ENCODE measurements at regions not wholly inside any gene's neighbourhood (a gene's known extent, or its start where the extent isn't known, plus 50 kb on each side); places are given as distances from the start of the nearest gene placed in this dataset.

GRCh38 chrX:45515262-45516215 is 314.9 kb upstream of the DIPK2B start:
- FAIRE-seq (peak; percentile 41), ATAC-seq (peak; percentile 92 to 95 (median 94)), DNase-seq (peak in 4 of 6 donors; percentile 34 to 79 (median 56))
- intact Hi-C loops (cut with DNase I), result no loop called here
- H3K4me3 ChIP-seq, result no peak overlapping the region
- peak in 1 of 4 donors; percentile 31 for TF ChIP-seq CTCF (IDR thresholded peaks at IDR 0.05)
- no peaks in the 10 kb centered on the region for H3K9me3 ChIP-seq
- H3K4me1 ChIP-seq, result no peaks in the 10 kb centered on the region
- WGBS, 2 donors, result 11 to 21% methylated on average over 12 of the region's 12 CpGs
- H3K27me3 ChIP-seq, result no peaks in the 10 kb centered on the region
- H3K36me3 ChIP-seq, result no peaks in the 10 kb centered on the region
- peak overlapping the region in 2 of 4 donors; percentile 21 to 29 for H3K27ac ChIP-seq

DNA sequence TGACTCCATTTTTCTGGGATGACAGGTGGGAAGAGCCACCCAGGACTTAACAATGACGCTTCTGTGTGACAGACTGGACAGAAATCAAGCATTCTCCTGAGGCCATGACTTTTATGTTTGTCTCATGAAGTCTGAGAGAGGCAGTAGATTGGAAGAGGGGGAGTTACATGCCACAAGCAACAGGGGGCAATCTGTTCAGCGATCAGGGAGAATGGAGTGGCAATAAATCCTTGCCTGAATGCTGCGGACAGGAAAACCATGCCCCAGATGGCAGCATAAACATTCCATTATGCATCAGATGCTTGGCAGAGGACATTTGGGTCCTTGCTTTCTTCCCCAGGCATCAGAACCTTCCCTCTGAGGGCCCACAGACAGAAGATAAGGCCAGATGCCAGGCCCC is 312.4 kb upstream of the DIPK2B start:
- FAIRE-seq, result no peak
- peaks cover 0 to under 1% (median under 1%) of the 10 kb centered on the region in 3 donors for H3K4me1 ChIP-seq
- 73 to 82% methylated on average over 3 of the region's 3 CpGs for WGBS, 2 donors
- intact Hi-C loops (cut with DNase I), result no loop called here
- no peak overlapping the region for H3K27ac ChIP-seq
- no peaks in the 10 kb centered on the region for H3K27me3 ChIP-seq
- ATAC-seq, result no peak
- DNase-seq, result no peak
- H3K36me3 ChIP-seq, result no peaks in the 10 kb centered on the region
- H3K4me3 ChIP-seq, result no peak overlapping the region
- no peaks in the 10 kb centered on the region for H3K9me3 ChIP-seq
- no peak for TF ChIP-seq CTCF (IDR thresholded peaks at IDR 0.05)

DNA sequence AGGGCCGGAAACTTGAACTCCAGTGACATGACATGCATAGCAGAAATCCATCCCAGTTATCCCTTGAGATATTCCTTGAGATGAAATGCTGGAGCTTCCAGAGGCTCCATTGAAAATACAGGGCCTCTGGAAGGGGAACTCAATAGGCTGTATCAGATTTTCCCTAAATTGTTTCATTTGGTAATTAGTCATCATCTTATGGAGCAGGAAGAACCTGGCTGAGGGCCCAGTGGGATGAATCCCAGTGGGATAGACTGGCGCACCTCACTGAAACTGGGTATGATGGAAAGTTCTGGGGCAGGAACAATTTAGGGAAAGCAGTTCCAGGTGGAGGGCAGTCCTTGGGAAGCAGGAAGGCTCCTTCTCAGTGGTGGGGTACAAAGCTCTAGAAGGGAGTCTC is 307.8 kb upstream of the DIPK2B start:
- intact Hi-C loops (cut with DNase I), result no loop called here
- no peak for DNase-seq

GRCh38 chrX:45506149-45506730 is 305.6 kb upstream of the DIPK2B start:
- intact Hi-C loops (cut with DNase I), result no loop called here
- Histone ChIP-seq H3K27me3 (no peaks in the 10 kb centered on the region), H3K9me3 (no peaks in the 10 kb centered on the region), H3K4me3 (no peak overlapping the region), H3K4me1 (peaks cover 17 to 22% (median 17%) of the 10 kb centered on the region in 3 donors), H3K27ac (peak overlapping the region; percentile 9 to 63 (median 56)), H3K36me3 (no peaks in the 10 kb centered on the region)
- no peak for DNase-seq
- no peak for FAIRE-seq
- peak in 3 of 4 donors; percentile 2 to 20 (median 14) for ATAC-seq
- TF ChIP-seq CTCF (IDR thresholded peaks at IDR 0.05), result no peak
- 33 to 71% methylated on average over 2 of the region's 2 CpGs for WGBS, 2 donors

More for the DNA sequence above, 307.8 kb upstream of the DIPK2B start:
- no peak overlapping the region for H3K27ac ChIP-seq
- 80 to 89% methylated on average over 2 of the region's 2 CpGs for WGBS, 2 donors
- H3K27me3 ChIP-seq, result no peaks in the 10 kb centered on the region
- no peak for TF ChIP-seq CTCF (IDR thresholded peaks at IDR 0.05)
- FAIRE-seq (no peak), ATAC-seq (no peak)
- H3K9me3 ChIP-seq, result no peaks in the 10 kb centered on the region
- peaks cover 17 to 22% (median 17%) of the 10 kb centered on the region in 3 donors for H3K4me1 ChIP-seq
- H3K36me3 ChIP-seq, result no peaks in the 10 kb centered on the region
- no peak overlapping the region for H3K4me3 ChIP-seq
